ENCODE measurements at regions not wholly inside any gene's neighbourhood (a gene's known extent, or its start where the extent isn't known, plus 50 kb on each side); places are given as distances from the start of the nearest gene placed in this dataset.

GRCh38 chr12:28079539-28079938, 107.0 kb upstream of the PTHLH start:
- POLR2A ChIA-PET = no interaction called here
- CTCF ChIA-PET = no interaction called here
- Mint-ChIP-seq H3K36me3 (ENCODE audit: low read depth) (no peaks in the 10 kb centered on the region), H3K27ac (no peak overlapping the region), H3K9me3 (peaks cover 15% of the 10 kb centered on the region), H3K27me3 (no peaks in the 10 kb centered on the region), H3K4me3 (no peak overlapping the region), H3K4me1 (no peaks in the 10 kb centered on the region)
- intact Hi-C loops (cut with micrococcal nuclease) = no loop called here
- TF ChIP-seq CTCF (IDR thresholded peaks at IDR 0.05) = no peak
- ATAC-seq (ENCODE audit: low read depth) (no peak), DNase-seq (no peak)

- POLR2A ChIA-PET = no interaction called here
- H3K27ac Mint-ChIP-seq = no peak overlapping the region
- peaks cover 8% of the 10 kb centered on the region for H3K27me3 Mint-ChIP-seq
- ATAC-seq (ENCODE audit: low read depth) = no peak
- peaks cover 8% of the 10 kb centered on the region for H3K9me3 Mint-ChIP-seq
- no peaks in the 10 kb centered on the region for H3K4me1 Mint-ChIP-seq
- H3K36me3 Mint-ChIP-seq (ENCODE audit: low read depth) = no peaks in the 10 kb centered on the region
- CTCF ChIA-PET = no interaction called here
- no peak for TF ChIP-seq CTCF (IDR thresholded peaks at IDR 0.05)
- no peak for DNase-seq
- no peak overlapping the region for H3K4me3 Mint-ChIP-seq
- intact Hi-C loops (cut with micrococcal nuclease) = no loop called here
Observed at GRCh38 chr12:28082096-28082495, 108.2 kb upstream of the CCDC91 start.

GRCh38 chr12:28083840-28084678, 106.2 kb upstream of the CCDC91 start:
- Mint-ChIP-seq H3K36me3 (ENCODE audit: low read depth) (no peaks in the 10 kb centered on the region), H3K9me3 (no peaks in the 10 kb centered on the region), H3K4me3 (no peak overlapping the region), H3K27ac (no peak overlapping the region), H3K27me3 (peaks cover 8% of the 10 kb centered on the region), H3K4me1 (no peaks in the 10 kb centered on the region)
- intact Hi-C loops (cut with micrococcal nuclease) = no loop called here
- ChIA-PET CTCF (no interaction called here), POLR2A (no interaction called here)
- DNase-seq (no peak), ATAC-seq (ENCODE audit: low read depth) (no peak)
- TF ChIP-seq CTCF (IDR thresholded peaks at IDR 0.05) = no peak

GRCh38 chr12:28086521-28087155, 103.6 kb upstream of the CCDC91 start:
- no peaks in the 10 kb centered on the region for H3K9me3 Mint-ChIP-seq
- peaks cover 9% of the 10 kb centered on the region for H3K27me3 Mint-ChIP-seq
- H3K4me3 Mint-ChIP-seq = no peak overlapping the region
- intact Hi-C loops (cut with micrococcal nuclease) = no loop called here
- H3K27ac Mint-ChIP-seq = no peak overlapping the region
- POLR2A ChIA-PET = no interaction called here
- no peaks in the 10 kb centered on the region for H3K4me1 Mint-ChIP-seq
- DNase-seq = no peak
- CTCF ChIA-PET = no interaction called here
- H3K36me3 Mint-ChIP-seq (ENCODE audit: low read depth) = no peaks in the 10 kb centered on the region
- ATAC-seq (ENCODE audit: low read depth) = no peak
- TF ChIP-seq CTCF (IDR thresholded peaks at IDR 0.05) = no peak

GRCh38 chr12:28088566-28089272, 101.5 kb upstream of the CCDC91 start:
- DNase-seq (no peak), ATAC-seq (ENCODE audit: low read depth) (no peak)
- Mint-ChIP-seq H3K9me3 (no peaks in the 10 kb centered on the region), H3K27me3 (peaks cover 12% of the 10 kb centered on the region), H3K36me3 (ENCODE audit: low read depth) (no peaks in the 10 kb centered on the region), H3K4me1 (no peaks in the 10 kb centered on the region), H3K4me3 (no peak overlapping the region), H3K27ac (no peak overlapping the region)
- ChIA-PET POLR2A (no interaction called here), CTCF (no interaction called here)
- intact Hi-C loops (cut with micrococcal nuclease) = no loop called here
- no peak for TF ChIP-seq CTCF (IDR thresholded peaks at IDR 0.05)
